IPS-20b (cell line): ENCODE measurements at regions not wholly inside any gene's neighbourhood (a gene's known extent, or its start where the extent isn't known, plus 50 kb on each side); places are given as distances from the start of the nearest gene placed in this dataset.
"Not testable (repeated sequence)": the region's sequence is repeated elsewhere in the genome, so short reads cannot be mapped to it uniquely, and the experiment has no call there.

Experiments used
- H3K27ac ChIP-seq: one replicate; pipeline ENCODE4 v1.5.1; 2013; ENCODE audit warnings: low read length
- H3K27me3 ChIP-seq: 2 replicates; pipeline ENCODE4 v1.6.1; 2013; ENCODE audit warnings: mild to moderate bottlenecking, low read length, inconsistent platforms; ENCODE audit not compliant: insufficient read depth
- H3K36me3 ChIP-seq: 2 replicates; pipeline ENCODE4 v1.6.1; 2013; ENCODE audit warnings: low read depth, mild to moderate bottlenecking, inconsistent platforms, low read length, moderate library complexity; ENCODE audit not compliant: insufficient read depth
- H3K4me1 ChIP-seq: 2 replicates; pipeline ENCODE4 v1.6.1; 2013; ENCODE audit warnings: mild to moderate bottlenecking, control low read depth, inconsistent platforms, low read length, moderate library complexity; ENCODE audit not compliant: insufficient read depth
- H3K4me3 ChIP-seq: 2 replicates; pipeline ENCODE4 v1.5.1; 2013; ENCODE audit warnings: mild to moderate bottlenecking, low read length, inconsistent platforms
- H3K9ac ChIP-seq: 2 replicates; pipeline ENCODE4 v1.6.1; 2013; ENCODE audit warnings: low read depth, mild to moderate bottlenecking, inconsistent platforms, low read length, moderate library complexity
- H3K9me3 ChIP-seq: 2 replicates; pipeline ENCODE4 v1.6.1; 2013; ENCODE audit warnings: mild to moderate bottlenecking, low read depth, low read length, inconsistent platforms; ENCODE audit not compliant: insufficient read depth

GRCh38 chr4:3373468-3373867 is 68.3 kb upstream of the HGFAC start:
- Histone ChIP-seq H3K9ac (no peak overlapping the region), H3K4me1 (peaks cover 30% of the 10 kb centered on the region), H3K27me3 (peaks cover 52% of the 10 kb centered on the region), H3K4me3 (no peak overlapping the region), H3K27ac (no peak overlapping the region), H3K9me3 (no peaks in the 10 kb centered on the region), H3K36me3 (no peaks in the 10 kb centered on the region)

DNA sequence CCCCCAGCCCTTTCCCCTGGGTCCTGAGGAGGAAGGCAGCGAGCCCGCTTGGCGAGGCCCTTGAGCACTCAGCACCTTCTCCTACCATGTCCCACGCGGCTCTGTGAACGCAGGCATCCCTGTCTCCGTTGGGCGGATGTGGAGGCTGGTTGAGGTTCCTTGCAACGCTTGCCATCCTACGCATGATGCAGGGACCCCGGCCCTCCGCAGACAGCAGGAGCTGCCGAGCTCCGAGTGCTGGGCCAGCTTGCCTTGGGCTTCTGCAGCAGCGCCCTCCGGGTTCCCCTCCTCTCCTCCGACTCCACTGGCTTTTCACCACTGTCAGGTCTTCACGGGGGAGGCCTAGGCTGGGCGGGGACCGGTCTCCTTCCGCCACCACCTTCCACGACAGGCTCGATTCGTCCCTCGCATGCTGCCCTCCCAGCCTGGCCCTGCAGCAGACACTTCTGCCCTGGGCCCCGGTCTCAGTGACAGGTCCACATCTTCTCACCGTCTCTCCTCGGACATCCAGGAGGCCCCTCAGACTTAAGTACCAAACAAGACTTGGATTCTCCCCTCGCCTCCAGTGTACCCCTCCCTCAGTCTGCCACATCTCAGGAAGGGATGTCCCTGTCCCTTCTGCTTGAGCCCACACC is 67.6 kb upstream of the HGFAC start:
- H3K36me3 ChIP-seq, result no peaks in the 10 kb centered on the region
- H3K27me3 ChIP-seq, result peaks cover 46% of the 10 kb centered on the region
- peaks cover 26% of the 10 kb centered on the region for H3K4me1 ChIP-seq
- peaks cover 6% of the 10 kb centered on the region for H3K9me3 ChIP-seq
- no peak overlapping the region for H3K9ac ChIP-seq
- H3K27ac ChIP-seq, result no peak overlapping the region
- H3K4me3 ChIP-seq, result no peak overlapping the region

DNA sequence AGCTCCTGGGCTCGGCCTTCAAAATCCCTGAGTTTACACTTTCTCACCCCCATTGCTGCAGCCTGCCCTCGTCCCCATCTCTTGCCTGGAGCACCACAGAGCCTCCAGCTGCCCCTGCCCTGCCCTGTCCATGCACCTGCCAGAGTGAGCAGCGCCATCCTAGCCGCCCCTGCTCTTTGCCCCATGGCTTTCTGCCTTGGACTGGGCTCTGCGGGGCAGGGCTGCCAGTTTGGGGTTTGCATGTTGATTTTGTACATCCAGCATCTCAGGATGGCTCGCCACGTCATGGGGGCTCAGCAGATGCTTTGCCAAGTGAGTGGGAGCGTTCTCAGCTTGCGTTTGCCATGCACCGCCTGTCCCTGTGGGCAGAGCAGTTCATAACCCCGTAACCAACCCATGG is 67.1 kb upstream of the HGFAC start:
- H3K27me3 ChIP-seq, result peaks cover 41% of the 10 kb centered on the region
- H3K9ac ChIP-seq, result no peak overlapping the region
- no peak overlapping the region for H3K27ac ChIP-seq
- no peak overlapping the region for H3K4me3 ChIP-seq
- H3K9me3 ChIP-seq, result peaks cover 10% of the 10 kb centered on the region
- H3K4me1 ChIP-seq, result peaks cover 20% of the 10 kb centered on the region
- no peaks in the 10 kb centered on the region for H3K36me3 ChIP-seq

- H3K4me1 ChIP-seq, result peaks cover 12% of the 10 kb centered on the region; the same call in 1 of the 2 replicates
- H3K27ac ChIP-seq, result no peak overlapping the region
- H3K4me3 ChIP-seq, result no peak overlapping the region
- peaks cover 20% of the 10 kb centered on the region for H3K9me3 ChIP-seq
- no peak overlapping the region for H3K9ac ChIP-seq
- H3K36me3 ChIP-seq, result no peaks in the 10 kb centered on the region
- H3K27me3 ChIP-seq, result peaks cover 32% of the 10 kb centered on the region
Measured at GRCh38 chr4:3375688-3376087, 66.1 kb upstream of the HGFAC start.

- H3K36me3 ChIP-seq, result no peaks in the 10 kb centered on the region
- no peak overlapping the region for H3K27ac ChIP-seq
Measured at GRCh38 chr4:3376266-3376665, 65.5 kb upstream of the HGFAC start.

DNA sequence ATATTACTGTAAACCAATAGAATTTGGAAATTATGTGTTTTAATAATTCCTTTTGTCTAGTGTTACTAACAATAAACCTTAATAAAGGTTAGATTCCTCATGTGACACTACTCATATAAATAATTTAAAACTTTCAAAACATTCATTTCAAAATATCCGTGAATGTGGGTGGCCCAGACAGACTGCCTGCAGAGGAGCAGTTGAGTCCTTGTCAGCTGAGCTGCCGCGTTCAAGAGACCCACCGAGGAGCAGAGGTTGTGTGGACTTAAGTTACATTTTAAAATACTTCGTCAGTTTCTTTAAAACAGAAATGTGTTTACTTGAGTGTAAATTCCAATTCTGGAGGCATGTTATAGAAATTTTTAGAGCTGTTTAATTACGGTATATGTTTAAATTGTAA is 64.2 kb upstream of the HGFAC start:
- H3K4me1 ChIP-seq, result no peaks in the 10 kb centered on the region
- peaks cover 24% of the 10 kb centered on the region for H3K9me3 ChIP-seq
- no peak overlapping the region for H3K4me3 ChIP-seq
- no peak overlapping the region for H3K27ac ChIP-seq
- peaks cover 13% of the 10 kb centered on the region; the same call in 1 of the 2 replicates for H3K27me3 ChIP-seq
- H3K9ac ChIP-seq, result no peak overlapping the region
- H3K36me3 ChIP-seq, result no peaks in the 10 kb centered on the region

More at GRCh38 chr4:3376266-3376665, 65.5 kb upstream of the HGFAC start:
- peaks cover 26% of the 10 kb centered on the region for H3K27me3 ChIP-seq
- H3K4me1 ChIP-seq, result peaks cover 7% of the 10 kb centered on the region; the same call in 1 of the 2 replicates
- H3K4me3 ChIP-seq, result no peak overlapping the region
- no peak overlapping the region for H3K9ac ChIP-seq
- peaks cover 24% of the 10 kb centered on the region for H3K9me3 ChIP-seq

GRCh38 chr4:3380336-3380735 is 61.4 kb upstream of the HGFAC start:
- H3K27ac ChIP-seq, H3K9ac ChIP-seq, H3K27me3 ChIP-seq, H3K4me3 ChIP-seq, H3K4me1 ChIP-seq, H3K36me3 ChIP-seq: not testable (repeated sequence)
- H3K9me3 ChIP-seq, result peaks cover 24% of the 10 kb centered on the region

GRCh38 chr4:3381208-3381607 is 60.6 kb upstream of the HGFAC start:
- peaks cover 24% of the 10 kb centered on the region for H3K9me3 ChIP-seq
- not testable (repeated sequence) for H3K9ac ChIP-seq, H3K4me1 ChIP-seq, H3K36me3 ChIP-seq, H3K4me3 ChIP-seq, H3K27me3 ChIP-seq, H3K27ac ChIP-seq

DNA sequence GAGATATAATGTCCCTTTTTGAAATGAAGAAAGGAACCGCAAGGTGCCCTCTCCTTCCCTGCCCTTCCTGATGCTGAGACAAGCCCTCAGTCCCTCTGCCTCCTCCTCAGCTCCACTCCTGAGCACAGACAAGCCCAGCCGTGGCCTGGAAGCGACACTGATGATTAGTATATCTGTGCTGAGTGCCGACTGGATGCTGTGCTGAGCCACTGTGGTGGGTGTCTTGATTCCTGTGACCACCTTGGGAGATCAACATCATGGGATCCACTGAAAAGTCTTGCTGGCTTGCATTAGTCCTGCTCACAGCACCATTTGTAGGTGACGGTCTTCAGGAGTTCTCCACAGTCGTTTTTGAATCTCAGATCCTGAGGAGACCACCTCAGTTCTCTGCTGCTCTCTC is 59.5 kb upstream of the HGFAC start:
- Histone ChIP-seq H3K27ac (no peak overlapping the region), H3K36me3 (no peaks in the 10 kb centered on the region), H3K9ac (no peak overlapping the region), H3K4me3 (no peak overlapping the region), H3K4me1 (no peaks in the 10 kb centered on the region), H3K27me3 (no peaks in the 10 kb centered on the region), H3K9me3 (peaks cover 24% of the 10 kb centered on the region)

- Histone ChIP-seq H3K4me3 (no peak overlapping the region), H3K27ac (no peak overlapping the region), H3K36me3 (no peaks in the 10 kb centered on the region), H3K4me1 (peaks cover 17% of the 10 kb centered on the region; the same call in 1 of the 2 replicates), H3K9ac (no peak overlapping the region), H3K27me3 (no peaks in the 10 kb centered on the region), H3K9me3 (peaks cover 18% of the 10 kb centered on the region)
Measured at GRCh38 chr4:3384391-3384770, 57.4 kb upstream of the HGFAC start.

GRCh38 chr4:3384771-3385710 is 56.7 kb upstream of the HGFAC start:
- Histone ChIP-seq H3K27ac (no peak overlapping the region), H3K4me3 (no peak overlapping the region), H3K9ac (no peak overlapping the region), H3K36me3 (no peaks in the 10 kb centered on the region), H3K9me3 (peaks cover 11% of the 10 kb centered on the region), H3K4me1 (peaks cover 17% of the 10 kb centered on the region; the same call in 1 of the 2 replicates), H3K27me3 (no peaks in the 10 kb centered on the region)
